T-helper 1 cell treated with Interleukin-12 subunit alpha and Interleukin-12 subunit beta and Interleukin-4 antibody, amounts not matched to agents 30 μg/mL and 1 μg/mL, for 36 hours (primary cell): ENCODE measurements at regions not wholly inside any gene's neighbourhood (a gene's known extent, or its start where the extent isn't known, plus 50 kb on each side); places are given as distances from the start of the nearest gene placed in this dataset.
A peak's percentile ranks its signal among the peaks of the same experiment; 100 is the strongest.

Experiments
- H3K27ac Mint-ChIP-seq: one replicate; pipeline ENCODE4 v1.8.0; 2021; ENCODE audit warnings: mild to moderate bottlenecking, mixed read lengths
- H3K27me3 Mint-ChIP-seq: one replicate; pipeline ENCODE4 v1.8.0; 2021; ENCODE audit warnings: low read depth, mixed read lengths
- H3K36me3 Mint-ChIP-seq: one replicate; pipeline ENCODE4 v1.8.0; 2021; ENCODE audit warnings: low read depth, mixed read lengths
- H3K4me1 Mint-ChIP-seq: one replicate; pipeline ENCODE4 v1.8.0; 2021; ENCODE audit warnings: low read depth, mixed read lengths
- H3K4me3 Mint-ChIP-seq: one replicate; pipeline ENCODE4 v1.8.0; 2021; ENCODE audit warnings: mild to moderate bottlenecking, moderate library complexity, mixed read lengths
- H3K9me3 Mint-ChIP-seq: one replicate; pipeline ENCODE4 v1.8.0; 2021; ENCODE audit warnings: mixed read lengths

DNA sequence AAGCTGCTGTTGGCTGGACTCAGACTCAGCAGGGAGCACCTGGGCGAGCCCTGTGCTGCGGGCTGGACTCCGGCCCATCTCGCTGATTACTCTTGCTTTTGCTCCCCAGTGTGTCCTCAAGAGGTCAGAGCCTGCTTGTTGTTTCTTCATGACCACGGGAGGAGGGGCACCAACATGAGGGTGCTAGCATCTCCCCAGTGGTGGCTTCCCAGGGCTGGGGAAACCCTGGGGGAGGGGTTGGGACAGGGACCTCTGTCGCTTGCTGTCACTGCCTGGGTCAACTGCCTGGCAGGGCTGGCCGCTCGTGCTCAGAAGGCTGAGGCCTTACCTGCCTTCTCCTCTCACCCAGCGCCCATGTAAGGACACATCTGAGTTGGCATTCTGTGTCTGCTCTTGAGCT, 152.3 kb upstream of the SHH start:
- Mint-ChIP-seq H3K27ac (no peak overlapping the region), H3K4me3 (no peak overlapping the region), H3K36me3 (peaks cover 4% of the 10 kb centered on the region), H3K27me3 (peaks cover 36% of the 10 kb centered on the region), H3K9me3 (peaks cover 4% of the 10 kb centered on the region), H3K4me1 (peaks cover 14% of the 10 kb centered on the region)

GRCh38 chr7:155963771-155964195, 151.5 kb upstream of the SHH start:
- Mint-ChIP-seq H3K36me3 (peaks cover 4% of the 10 kb centered on the region), H3K9me3 (peaks cover 4% of the 10 kb centered on the region), H3K27me3 (peaks cover 36% of the 10 kb centered on the region), H3K4me1 (peaks cover 14% of the 10 kb centered on the region), H3K4me3 (no peak overlapping the region), H3K27ac (no peak overlapping the region)

DNA sequence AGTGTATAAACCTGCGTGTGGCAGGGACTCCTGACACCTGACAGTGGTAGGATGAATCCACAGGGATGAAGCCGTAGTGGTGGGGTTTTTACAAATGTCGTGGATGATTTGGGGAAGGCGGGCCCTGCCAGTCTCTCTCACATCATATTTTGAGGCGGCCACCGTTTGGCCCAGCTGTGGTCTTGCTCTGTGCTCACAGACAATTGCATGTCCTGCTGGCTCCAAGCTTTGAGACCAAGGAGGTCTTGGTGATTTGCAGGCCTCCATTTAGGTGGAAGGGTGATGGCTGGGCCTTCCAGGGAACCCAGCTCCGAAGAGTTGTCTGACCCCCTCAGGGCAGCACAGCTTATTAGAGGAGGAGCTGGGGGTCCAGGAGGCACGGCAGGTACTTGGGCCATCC, 151.1 kb upstream of the SHH start:
- Mint-ChIP-seq H3K27ac (no peak overlapping the region), H3K9me3 (peaks cover 4% of the 10 kb centered on the region), H3K4me1 (peaks cover 14% of the 10 kb centered on the region), H3K4me3 (no peak overlapping the region), H3K27me3 (peaks cover 34% of the 10 kb centered on the region), H3K36me3 (peaks cover 4% of the 10 kb centered on the region)

DNA sequence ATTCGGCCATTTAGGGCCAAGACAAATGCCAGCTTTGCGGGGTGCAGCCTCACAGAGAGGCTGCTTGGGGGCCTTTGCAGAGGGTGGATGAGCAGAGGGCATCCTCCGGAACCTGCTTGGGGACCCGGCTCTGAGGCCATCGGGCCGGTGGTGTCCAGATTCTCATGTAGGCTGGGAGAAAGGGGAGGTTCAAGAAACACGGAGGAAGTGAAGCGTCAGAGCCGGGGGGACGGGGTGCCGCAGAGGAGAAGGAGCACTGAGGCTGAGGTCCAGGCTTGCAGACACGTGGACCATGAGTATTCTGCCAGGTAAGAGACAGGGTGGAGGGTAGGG, 150.7 kb upstream of the SHH start:
- H3K4me1 Mint-ChIP-seq: peaks cover 14% of the 10 kb centered on the region
- H3K27me3 Mint-ChIP-seq: peaks cover 30% of the 10 kb centered on the region
- H3K36me3 Mint-ChIP-seq: peaks cover 4% of the 10 kb centered on the region
- no peak overlapping the region for H3K27ac Mint-ChIP-seq
- H3K4me3 Mint-ChIP-seq: no peak overlapping the region
- H3K9me3 Mint-ChIP-seq: peaks cover 4% of the 10 kb centered on the region

DNA sequence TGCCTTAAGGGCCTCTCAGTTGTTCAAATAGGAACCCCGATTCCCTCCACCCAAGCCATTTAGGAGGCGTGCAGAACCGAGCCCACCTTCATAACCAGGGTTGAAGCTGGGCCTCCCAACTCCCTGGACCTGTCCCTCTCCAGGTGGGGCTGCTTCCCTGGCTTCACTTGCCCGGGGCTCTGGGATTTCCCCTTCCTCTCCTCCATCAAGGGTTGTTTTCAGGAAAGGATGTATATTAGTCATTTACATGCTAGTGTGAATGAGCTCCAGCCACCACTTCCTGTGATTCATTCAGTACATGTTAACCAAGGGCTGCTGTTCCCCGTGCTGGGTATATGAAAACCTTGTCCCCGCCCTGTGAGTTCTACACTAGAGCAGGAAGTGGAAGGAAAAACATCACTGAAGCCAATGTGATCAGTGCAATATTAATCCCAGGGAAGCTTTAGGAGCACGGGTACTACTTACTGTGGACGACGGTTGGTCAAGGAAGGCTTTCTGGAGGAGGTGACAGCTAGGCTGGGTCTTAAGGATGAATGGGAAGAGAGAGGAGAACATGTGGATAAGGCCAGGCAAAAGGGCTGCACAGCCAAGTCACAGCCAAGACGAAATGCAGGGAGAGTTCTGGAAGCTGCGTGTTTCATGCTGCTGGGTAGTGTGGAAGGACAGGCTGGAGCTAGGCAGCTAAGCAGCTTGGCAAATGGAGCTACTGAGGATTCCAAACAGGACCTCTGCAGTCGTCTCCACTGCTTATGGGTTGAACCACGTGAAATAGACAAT, 150.1 kb upstream of the SHH start:
- Mint-ChIP-seq H3K36me3 (peaks cover 4% of the 10 kb centered on the region), H3K4me1 (peaks cover 14% of the 10 kb centered on the region), H3K4me3 (peak overlapping the region; percentile 47)

DNA sequence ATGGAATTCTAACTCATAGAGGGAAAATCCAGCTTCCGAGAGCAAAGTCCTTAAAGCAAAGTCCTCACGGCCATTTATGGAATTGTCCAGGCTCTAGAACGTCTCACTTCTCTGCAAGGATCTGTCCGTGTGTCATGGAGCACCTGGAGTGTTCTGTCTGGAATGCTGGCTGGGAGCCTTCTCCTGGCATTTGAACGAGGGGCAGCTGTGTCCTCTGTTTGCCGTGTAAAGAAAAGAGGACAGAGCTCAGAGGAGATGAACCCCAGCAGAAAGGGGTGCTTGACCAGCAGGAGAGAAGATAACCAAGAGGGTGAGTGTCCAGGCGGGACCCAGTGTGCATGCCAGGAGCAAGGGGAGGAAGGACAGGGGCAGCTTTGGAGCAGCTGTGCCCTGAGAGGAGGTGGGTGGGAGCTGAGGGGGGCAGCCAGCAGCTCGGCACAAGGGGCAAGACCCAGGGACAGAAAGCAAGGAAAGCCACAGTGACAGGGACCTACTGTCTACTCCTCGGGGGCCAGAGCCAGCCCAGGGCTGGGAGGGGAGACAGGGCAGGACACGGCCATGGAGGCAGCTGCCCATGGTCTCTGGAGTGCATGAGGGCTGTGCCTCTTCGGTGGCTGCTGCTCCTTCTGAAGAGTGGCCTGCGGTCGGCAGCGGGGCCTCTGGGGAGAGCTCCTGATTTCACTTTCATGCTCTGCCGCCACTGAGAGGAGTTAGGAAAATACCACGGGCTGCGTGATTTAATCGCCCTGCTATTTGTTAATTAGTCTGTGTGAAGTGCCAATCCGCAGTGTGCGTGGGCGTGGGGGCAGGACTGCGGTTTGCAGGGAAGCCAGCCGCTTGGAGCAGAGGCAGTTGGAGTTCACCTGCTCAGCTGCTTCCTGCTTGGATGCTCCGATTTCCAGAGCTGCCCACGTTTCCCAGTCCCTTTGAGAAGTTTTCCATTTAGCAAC, 149.3 kb upstream of the SHH start:
- peaks cover 4% of the 10 kb centered on the region for H3K9me3 Mint-ChIP-seq
- no peak overlapping the region for H3K4me3 Mint-ChIP-seq

More for the DNA sequence above, 150.1 kb upstream of the SHH start:
- peak overlapping the region; percentile 85 for H3K27ac Mint-ChIP-seq
- H3K9me3 Mint-ChIP-seq: peaks cover 4% of the 10 kb centered on the region
- peaks cover 26% of the 10 kb centered on the region for H3K27me3 Mint-ChIP-seq

DNA sequence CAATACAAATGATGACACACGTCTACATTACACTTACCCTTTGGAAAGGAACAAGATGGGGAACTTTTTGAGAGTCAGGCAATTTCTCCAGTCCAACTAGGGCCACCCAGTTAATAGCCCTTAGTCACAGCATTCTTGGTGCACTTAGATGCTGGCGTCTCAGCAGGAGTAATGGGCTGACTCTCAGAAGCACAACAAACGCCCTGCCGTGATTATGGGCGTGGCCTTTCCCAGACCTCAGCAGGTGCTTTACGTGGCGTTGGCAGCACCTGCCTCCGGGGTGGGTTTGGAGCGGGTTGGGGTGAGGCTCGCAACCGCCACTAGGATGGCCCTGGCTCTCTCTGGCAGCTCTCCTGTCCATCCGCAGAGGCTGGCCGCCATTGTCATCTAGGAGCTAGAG, 147.6 kb upstream of the SHH start:
- no peak overlapping the region for H3K27ac Mint-ChIP-seq
- peaks cover 2% of the 10 kb centered on the region for H3K36me3 Mint-ChIP-seq
- peaks cover 4% of the 10 kb centered on the region for H3K9me3 Mint-ChIP-seq
- peaks cover 11% of the 10 kb centered on the region for H3K4me1 Mint-ChIP-seq
- no peak overlapping the region for H3K4me3 Mint-ChIP-seq
- H3K27me3 Mint-ChIP-seq: peaks cover 11% of the 10 kb centered on the region

More for the DNA sequence above, 149.3 kb upstream of the SHH start:
- H3K27me3 Mint-ChIP-seq: peaks cover 21% of the 10 kb centered on the region
- H3K36me3 Mint-ChIP-seq: peaks cover 4% of the 10 kb centered on the region
- peaks cover 14% of the 10 kb centered on the region for H3K4me1 Mint-ChIP-seq
- H3K27ac Mint-ChIP-seq: no peak overlapping the region

DNA sequence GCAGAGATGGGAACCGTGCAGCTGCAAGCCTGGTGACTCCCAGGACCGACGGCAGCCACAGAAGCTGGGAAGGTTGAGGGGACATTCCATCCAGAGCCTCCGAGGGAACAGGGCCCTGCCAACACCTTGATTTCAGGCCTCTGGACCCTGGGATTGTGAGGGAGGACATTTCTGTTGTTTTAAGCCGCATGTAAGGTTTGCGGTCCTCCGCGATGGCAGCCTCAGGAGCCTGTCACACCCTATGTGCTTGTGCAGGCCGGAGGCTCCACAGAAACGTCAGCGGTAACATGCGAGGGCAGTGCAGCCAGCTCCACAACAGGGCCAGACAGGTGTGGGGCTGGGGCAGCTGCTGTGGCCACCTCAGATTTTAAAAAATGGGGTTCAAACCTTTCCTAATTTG, 144.7 kb upstream of the SHH start:
- Mint-ChIP-seq H3K4me3 (no peak overlapping the region), H3K36me3 (no peaks in the 10 kb centered on the region), H3K27ac (no peak overlapping the region), H3K9me3 (no peaks in the 10 kb centered on the region), H3K27me3 (peaks cover 11% of the 10 kb centered on the region), H3K4me1 (peaks cover 2% of the 10 kb centered on the region)

- Mint-ChIP-seq H3K36me3 (no peaks in the 10 kb centered on the region), H3K27me3 (no peaks in the 10 kb centered on the region), H3K27ac (no peak overlapping the region), H3K4me1 (no peaks in the 10 kb centered on the region), H3K4me3 (no peak overlapping the region), H3K9me3 (no peaks in the 10 kb centered on the region)
Observed at GRCh38 chr7:155955367-155955635, 143.0 kb upstream of the SHH start.

GRCh38 chr7:155954550-155955366, 142.5 kb upstream of the SHH start:
- no peak overlapping the region for H3K4me3 Mint-ChIP-seq
- no peaks in the 10 kb centered on the region for H3K36me3 Mint-ChIP-seq
- H3K4me1 Mint-ChIP-seq: no peaks in the 10 kb centered on the region
- H3K27me3 Mint-ChIP-seq: no peaks in the 10 kb centered on the region
- H3K9me3 Mint-ChIP-seq: no peaks in the 10 kb centered on the region
- H3K27ac Mint-ChIP-seq: no peak overlapping the region

DNA sequence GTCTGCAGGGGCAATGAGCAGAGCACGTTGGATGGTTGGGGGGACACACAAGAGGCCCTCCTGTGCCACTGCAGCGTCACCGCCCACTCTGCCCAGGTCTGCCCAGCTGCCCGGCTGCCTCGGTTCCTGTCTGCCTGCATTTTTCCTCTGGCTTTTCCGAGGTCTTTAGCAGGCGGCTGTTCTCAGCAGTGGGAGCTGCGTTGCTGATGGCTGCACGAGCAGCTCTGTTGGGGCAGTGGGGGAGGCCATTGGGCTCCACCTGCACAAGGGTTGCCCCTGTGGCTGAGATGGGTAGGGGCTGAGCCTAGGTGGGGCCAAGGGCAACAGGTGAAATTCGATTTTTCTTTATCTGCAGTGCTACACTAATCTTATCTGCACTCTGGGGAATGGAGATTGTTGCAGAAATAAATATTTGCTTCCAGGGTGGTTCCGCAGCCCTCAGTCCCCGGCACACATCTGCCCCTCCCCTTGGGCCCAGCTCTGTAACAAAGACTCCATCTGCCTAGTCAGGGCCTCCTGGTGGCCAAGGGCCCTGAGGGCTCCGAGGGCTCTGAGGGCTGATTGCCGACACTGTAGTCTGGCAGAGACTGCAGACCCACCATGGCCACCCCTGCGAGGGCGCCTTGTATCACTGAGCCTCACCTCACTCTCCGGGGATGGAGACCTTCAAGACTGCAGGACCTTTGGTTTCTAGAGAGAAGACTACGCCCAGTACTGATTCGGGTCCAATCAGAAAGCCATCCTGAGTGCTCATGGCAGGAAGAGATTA, 141.7 kb upstream of the SHH start:
- H3K9me3 Mint-ChIP-seq: no peaks in the 10 kb centered on the region
- H3K27ac Mint-ChIP-seq: no peak overlapping the region
- H3K27me3 Mint-ChIP-seq: no peaks in the 10 kb centered on the region
- no peaks in the 10 kb centered on the region for H3K36me3 Mint-ChIP-seq
- H3K4me3 Mint-ChIP-seq: no peak overlapping the region
- no peaks in the 10 kb centered on the region for H3K4me1 Mint-ChIP-seq

GRCh38 chr7:155953501-155953778, 141.2 kb upstream of the SHH start:
- Mint-ChIP-seq H3K27me3 (no peaks in the 10 kb centered on the region), H3K27ac (no peak overlapping the region), H3K4me3 (no peak overlapping the region), H3K36me3 (no peaks in the 10 kb centered on the region), H3K4me1 (no peaks in the 10 kb centered on the region), H3K9me3 (no peaks in the 10 kb centered on the region)

GRCh38 chr7:155951554-155952158, 139.4 kb upstream of the SHH start:
- no peak overlapping the region for H3K27ac Mint-ChIP-seq
- H3K4me1 Mint-ChIP-seq: no peaks in the 10 kb centered on the region
- H3K27me3 Mint-ChIP-seq: peaks cover 4% of the 10 kb centered on the region
- no peaks in the 10 kb centered on the region for H3K9me3 Mint-ChIP-seq
- H3K36me3 Mint-ChIP-seq: no peaks in the 10 kb centered on the region
- H3K4me3 Mint-ChIP-seq: no peak overlapping the region
